Esophagus muscularis mucosa (tissue), 4 donors: ENCODE measurements at regions not wholly inside any gene's neighbourhood (a gene's known extent, or its start where the extent isn't known, plus 50 kb on each side); places are given as distances from the start of the nearest gene placed in this dataset.

Experiments used
- EP300 ChIP-seq: sonication (generic); formaldehyde crosslinking; IDR thresholded peaks from one replicate; pipeline ENCODE4 v1.6.1; 2017; ENCODE audit warnings: antibody characterized with exemption
- POLR2A ChIP-seq: fragments of 450-650 bp; IDR thresholded peaks from one replicate; pipeline ENCODE4 v1.6.1; 2017; ENCODE audit warnings: antibody characterized with exemption, moderate library complexity, mild to moderate bottlenecking, low read depth
- POLR2AphosphoS5 ChIP-seq, 2 donors: sonication (generic); formaldehyde crosslinking; IDR thresholded peaks; one replicate each; pipeline ENCODE4 v1.6.1; 2017; ENCODE audit warnings: antibody characterized with exemption in 2 of 2
- TF ChIP-seq, protein P1 (sequence below), 3 experiments: fragments of 200-600 bp in 2 of 3; fragments of 450-650 bp in 1 of 3; sonication (generic) in 2 of 3; IDR thresholded peaks; one replicate each; pipeline ENCODE4 v1.5.1; 2017 to 2019; ENCODE audit warnings: antibody characterized with exemption in 3 of 3, mild to moderate bottlenecking in 2 of 3, moderate library complexity in 1 of 3

DNA sequence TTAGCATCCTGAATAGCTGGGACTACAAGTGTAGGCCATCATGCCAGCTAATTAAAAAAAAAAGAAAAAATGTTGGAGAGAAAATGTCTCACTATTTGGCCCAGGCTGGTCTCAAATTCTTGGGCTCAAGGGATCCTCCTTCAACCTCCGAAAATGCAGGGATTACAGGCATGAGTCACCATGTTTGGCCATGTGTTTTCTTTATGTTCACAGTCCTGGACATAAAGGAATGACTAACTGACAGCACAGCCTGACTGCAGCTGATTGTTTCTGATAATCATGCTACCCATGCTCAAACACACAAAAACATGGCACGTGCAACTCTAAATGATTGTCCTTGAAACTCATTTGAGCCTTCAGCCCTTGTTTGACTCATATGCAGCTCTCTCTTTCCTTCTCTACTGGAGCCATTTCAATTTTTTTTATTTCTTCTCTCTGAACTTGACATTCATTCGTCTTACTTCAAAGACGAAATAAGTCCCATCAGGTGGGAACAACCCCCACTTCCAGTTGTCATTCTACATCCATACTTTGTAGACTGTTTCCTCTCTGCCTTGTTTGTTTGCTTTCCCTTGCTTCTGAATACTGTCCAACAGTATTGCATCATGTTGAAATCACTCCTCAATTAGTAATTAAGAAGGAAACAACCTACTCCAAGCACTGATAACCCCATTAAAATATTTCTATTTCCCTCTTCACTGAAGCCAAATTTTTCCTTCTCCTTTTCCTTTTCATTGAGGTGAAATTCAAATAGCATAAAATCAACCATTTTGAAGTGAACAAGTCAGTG, 413.0 kb downstream of the BMP2 start:
- TF ChIP-seq, protein P1, sequence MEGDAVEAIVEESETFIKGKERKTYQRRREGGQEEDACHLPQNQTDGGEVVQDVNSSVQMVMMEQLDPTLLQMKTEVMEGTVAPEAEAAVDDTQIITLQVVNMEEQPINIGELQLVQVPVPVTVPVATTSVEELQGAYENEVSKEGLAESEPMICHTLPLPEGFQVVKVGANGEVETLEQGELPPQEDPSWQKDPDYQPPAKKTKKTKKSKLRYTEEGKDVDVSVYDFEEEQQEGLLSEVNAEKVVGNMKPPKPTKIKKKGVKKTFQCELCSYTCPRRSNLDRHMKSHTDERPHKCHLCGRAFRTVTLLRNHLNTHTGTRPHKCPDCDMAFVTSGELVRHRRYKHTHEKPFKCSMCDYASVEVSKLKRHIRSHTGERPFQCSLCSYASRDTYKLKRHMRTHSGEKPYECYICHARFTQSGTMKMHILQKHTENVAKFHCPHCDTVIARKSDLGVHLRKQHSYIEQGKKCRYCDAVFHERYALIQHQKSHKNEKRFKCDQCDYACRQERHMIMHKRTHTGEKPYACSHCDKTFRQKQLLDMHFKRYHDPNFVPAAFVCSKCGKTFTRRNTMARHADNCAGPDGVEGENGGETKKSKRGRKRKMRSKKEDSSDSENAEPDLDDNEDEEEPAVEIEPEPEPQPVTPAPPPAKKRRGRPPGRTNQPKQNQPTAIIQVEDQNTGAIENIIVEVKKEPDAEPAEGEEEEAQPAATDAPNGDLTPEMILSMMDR (IDR thresholded peaks at IDR 0.05), result no peak
- TF ChIP-seq POLR2A (no peak), POLR2AphosphoS5 (IDR thresholded peaks at IDR 0.05) (no peak), EP300 (no peak)
